Naive thymus-derived CD4-positive, alpha-beta T cell (primary cell): ENCODE measurements at regions not wholly inside any gene's neighbourhood (a gene's known extent, or its start where the extent isn't known, plus 50 kb on each side); places are given as distances from the start of the nearest gene placed in this dataset.

Experiments used
- ATAC-seq: fragments of 150-1000 bp; cut with Tn5 transposase; 2 replicates; pipeline ENCODE4 v1.10.0; 2021; ENCODE audit warnings: mild to moderate bottlenecking, moderate library complexity
- CTCF ChIA-PET: fragments of 350-600 bp; sonication (Branson Sonifier 250); formaldehyde crosslinking; loops from one replicate; lab custom pipeline; 2021; ENCODE audit warnings: antibody characterized with exemption; lab: Charles Lee
- POLR2A ChIA-PET: fragments of 350-600 bp; sonication (Branson Sonifier 250); formaldehyde crosslinking; loops from one replicate; lab custom pipeline; 2021; ENCODE audit warnings: antibody characterized with exemption, inconsistent platforms; lab: Charles Lee
- DNase-seq, 9 donors: peaks; one replicate each; pipeline versions ENCODE4 v3.0.0 to v3.0.0-alpha.2; 2020 to 2022; ENCODE audit warnings: mixed read lengths in 1 of 9
- H3K27ac ChIP-seq: one replicate; pipeline ENCODE4 v1.7.0; 2013; ENCODE audit warnings: mild to moderate bottlenecking, low read depth, low read length, moderate library complexity
- H3K27me3 ChIP-seq, 2 donors: one replicate each; pipeline ENCODE4 v1.7.0; 2013; ENCODE audit warnings: low read length in 2 of 2, mild to moderate bottlenecking in 2 of 2, moderate library complexity in 2 of 2; ENCODE audit not compliant: control insufficient read depth in 2 of 2, insufficient read depth in 2 of 2
- H3K36me3 ChIP-seq, 3 experiments: 1 replicate in 2 of 3; 2 replicates in 1 of 3; pipeline ENCODE4 v1.7.0; 2013; ENCODE audit warnings: low read length in 3 of 3, mild to moderate bottlenecking in 3 of 3, moderate library complexity in 1 of 3; ENCODE audit not compliant: insufficient read depth in 3 of 3, control insufficient read depth in 2 of 3
- H3K4me1 ChIP-seq, 2 donors: one replicate each; pipeline ENCODE4 v1.7.0; 2013; ENCODE audit warnings: low read length in 2 of 2, mild to moderate bottlenecking in 2 of 2, moderate library complexity in 1 of 2; ENCODE audit not compliant: control insufficient read depth in 2 of 2, insufficient read depth in 2 of 2
- H3K4me3 ChIP-seq: 2 replicates; pipeline ENCODE4 v1.7.0; 2013; ENCODE audit warnings: mild to moderate bottlenecking, low read length
- H3K9me3 ChIP-seq, 3 experiments: 1 replicate in 2 of 3; 2 replicates in 1 of 3; pipeline ENCODE4 v1.7.0; 2013; ENCODE audit warnings: low read length in 3 of 3; ENCODE audit not compliant: control insufficient read depth in 2 of 3
- H3K27ac Mint-ChIP-seq, 9 donors: one replicate each; pipeline ENCODE4 v1.8.0; 2020 to 2022; ENCODE audit warnings: mixed read lengths in 9 of 9, mild to moderate bottlenecking in 8 of 9, moderate library complexity in 5 of 9, inconsistent platforms in 2 of 9
- H3K27me3 Mint-ChIP-seq, 5 donors: one replicate each; pipeline ENCODE4 v1.8.0; 2021 to 2022; ENCODE audit warnings: mixed read lengths in 5 of 5, mild to moderate bottlenecking in 1 of 5
- H3K36me3 Mint-ChIP-seq, 5 donors: one replicate each; pipeline ENCODE4 v1.8.0; 2020 to 2022; ENCODE audit warnings: mixed read lengths in 5 of 5, mild to moderate bottlenecking in 3 of 5, inconsistent platforms in 1 of 5
- H3K4me1 Mint-ChIP-seq, 7 donors: one replicate each; pipeline ENCODE4 v1.8.0; 2020 to 2022; ENCODE audit warnings: mixed read lengths in 7 of 7, mild to moderate bottlenecking in 3 of 7, inconsistent platforms in 1 of 7
- H3K4me3 Mint-ChIP-seq, 10 donors: one replicate each; pipeline ENCODE4 v1.8.0; 2020 to 2022; ENCODE audit warnings: mild to moderate bottlenecking in 10 of 10, mixed read lengths in 10 of 10, moderate library complexity in 6 of 10, inconsistent platforms in 2 of 10
- H3K9me3 Mint-ChIP-seq, 11 donors: one replicate each; pipeline ENCODE4 v1.8.0; 2020 to 2022; ENCODE audit warnings: mixed read lengths in 11 of 11, mild to moderate bottlenecking in 4 of 11, inconsistent platforms in 1 of 11, moderate library complexity in 1 of 11
- intact Hi-C, 2 donors: fragments of 100-400 bp; cut with micrococcal nuclease; formaldehyde crosslinking; loops; one replicate each; pipeline ENCODE4 v1.15.1; 2023

DNA sequence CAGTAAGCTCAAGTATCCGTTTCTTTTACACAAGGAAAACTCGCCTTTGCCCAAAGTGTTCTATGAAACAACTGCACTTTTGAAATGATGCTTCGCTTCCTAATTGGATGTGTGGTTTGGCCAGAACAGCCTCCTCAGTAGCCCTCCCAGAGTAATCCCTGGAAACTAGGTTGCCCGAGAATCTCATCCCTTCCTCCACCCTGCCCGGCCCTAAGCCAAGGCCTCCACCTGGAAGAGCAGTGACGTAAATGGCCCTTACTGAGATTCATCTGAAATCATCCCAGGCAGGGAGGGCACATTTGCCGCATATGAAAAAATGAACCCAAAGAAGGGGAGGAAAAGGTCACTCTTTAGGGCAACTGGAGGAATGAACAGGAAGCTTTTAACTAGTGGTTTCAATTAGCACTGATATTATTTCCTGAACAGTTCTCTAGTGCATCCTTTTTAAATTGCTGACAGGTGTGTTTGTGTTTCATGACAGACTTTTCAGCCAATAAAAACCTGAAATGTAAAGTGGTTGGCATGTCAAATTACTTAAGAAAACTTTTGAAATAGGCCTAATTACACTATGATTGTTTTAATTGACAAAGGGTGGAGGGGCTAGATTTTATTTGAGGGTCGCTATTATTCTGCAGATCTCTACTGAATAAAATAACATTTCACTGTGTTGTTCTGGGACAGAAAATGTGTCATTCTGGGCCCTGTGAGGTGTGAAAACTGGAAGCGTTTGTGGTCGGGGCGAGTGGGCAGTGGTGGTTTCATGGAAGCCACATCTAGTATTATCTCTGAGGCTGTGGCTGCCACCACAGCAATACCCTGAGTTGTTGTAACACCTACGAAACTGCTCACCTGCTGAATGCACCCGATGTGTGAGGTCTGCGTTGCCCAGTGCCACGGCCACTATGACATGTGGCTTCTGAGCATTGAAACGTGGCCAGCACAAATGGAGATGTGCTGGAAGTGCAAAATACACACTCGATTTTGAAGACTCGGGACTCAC lies 112.1 kb downstream of the ZIC5 start:
- no peak overlapping the region for H3K4me3 Mint-ChIP-seq
- H3K9me3 Mint-ChIP-seq = no peaks in the 10 kb centered on the region
- Histone ChIP-seq H3K27ac (no peak overlapping the region), H3K36me3 (no peaks in the 10 kb centered on the region), H3K4me3 (no peak overlapping the region), H3K4me1 (peaks cover 0 to 6% of the 10 kb centered on the region in 2 donors), H3K9me3 (no peaks in the 10 kb centered on the region), H3K27me3 (no peaks in the 10 kb centered on the region)
- CTCF ChIA-PET = no interaction called here
- intact Hi-C loops = no loop called here
- ATAC-seq = peak; percentile 57
- peak overlapping the region in 2 of 9 donors; percentile 19 to 30 for H3K27ac Mint-ChIP-seq
- DNase-seq = peak in 1 of 9 donors; percentile 63
- peaks cover 0 to 45% (median 0%) of the 10 kb centered on the region in 5 donors for H3K27me3 Mint-ChIP-seq
- H3K4me1 Mint-ChIP-seq = peaks cover 0 to 15% (median 9%) of the 10 kb centered on the region in 7 donors
- POLR2A ChIA-PET = no interaction called here
- peaks cover 0 to 46% (median 36%) of the 10 kb centered on the region in 5 donors for H3K36me3 Mint-ChIP-seq

DNA sequence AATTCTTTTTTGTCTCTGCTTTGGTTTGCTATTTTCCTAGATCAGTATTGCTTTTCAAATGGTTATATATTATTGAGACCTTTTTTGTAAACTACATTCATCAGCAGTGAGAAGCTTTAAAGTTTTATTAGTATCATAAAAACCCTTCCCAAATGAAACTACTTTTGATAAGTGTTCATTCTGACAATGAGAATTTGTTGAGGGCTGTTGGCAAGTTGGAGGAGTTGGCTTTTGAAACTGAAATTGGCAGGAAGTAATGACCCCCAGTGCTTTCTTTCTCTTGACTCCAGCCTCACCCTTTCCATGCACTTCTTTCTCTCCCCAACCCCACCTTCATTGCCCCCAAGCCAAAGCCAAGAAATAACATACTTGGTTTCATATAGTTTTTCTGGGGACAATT lies 113.8 kb downstream of the ZIC5 start:
- Histone ChIP-seq H3K4me1 (peaks cover 0 to 6% of the 10 kb centered on the region in 2 donors), H3K27ac (no peak overlapping the region), H3K27me3 (no peaks in the 10 kb centered on the region), H3K4me3 (no peak overlapping the region), H3K9me3 (no peaks in the 10 kb centered on the region), H3K36me3 (no peaks in the 10 kb centered on the region)
- no peak overlapping the region for H3K27ac Mint-ChIP-seq
- CTCF ChIA-PET = no interaction called here
- H3K4me1 Mint-ChIP-seq = peaks cover 0 to 15% (median 9%) of the 10 kb centered on the region in 7 donors
- peaks cover 0 to 43% (median 0%) of the 10 kb centered on the region in 5 donors for H3K27me3 Mint-ChIP-seq
- ATAC-seq = no peak
- H3K36me3 Mint-ChIP-seq = peaks cover 0 to 42% (median 26%) of the 10 kb centered on the region in 5 donors
- intact Hi-C loops = no loop called here
- H3K9me3 Mint-ChIP-seq = no peaks in the 10 kb centered on the region
- no peak overlapping the region for H3K4me3 Mint-ChIP-seq
- POLR2A ChIA-PET = no interaction called here
- no peak for DNase-seq

DNA sequence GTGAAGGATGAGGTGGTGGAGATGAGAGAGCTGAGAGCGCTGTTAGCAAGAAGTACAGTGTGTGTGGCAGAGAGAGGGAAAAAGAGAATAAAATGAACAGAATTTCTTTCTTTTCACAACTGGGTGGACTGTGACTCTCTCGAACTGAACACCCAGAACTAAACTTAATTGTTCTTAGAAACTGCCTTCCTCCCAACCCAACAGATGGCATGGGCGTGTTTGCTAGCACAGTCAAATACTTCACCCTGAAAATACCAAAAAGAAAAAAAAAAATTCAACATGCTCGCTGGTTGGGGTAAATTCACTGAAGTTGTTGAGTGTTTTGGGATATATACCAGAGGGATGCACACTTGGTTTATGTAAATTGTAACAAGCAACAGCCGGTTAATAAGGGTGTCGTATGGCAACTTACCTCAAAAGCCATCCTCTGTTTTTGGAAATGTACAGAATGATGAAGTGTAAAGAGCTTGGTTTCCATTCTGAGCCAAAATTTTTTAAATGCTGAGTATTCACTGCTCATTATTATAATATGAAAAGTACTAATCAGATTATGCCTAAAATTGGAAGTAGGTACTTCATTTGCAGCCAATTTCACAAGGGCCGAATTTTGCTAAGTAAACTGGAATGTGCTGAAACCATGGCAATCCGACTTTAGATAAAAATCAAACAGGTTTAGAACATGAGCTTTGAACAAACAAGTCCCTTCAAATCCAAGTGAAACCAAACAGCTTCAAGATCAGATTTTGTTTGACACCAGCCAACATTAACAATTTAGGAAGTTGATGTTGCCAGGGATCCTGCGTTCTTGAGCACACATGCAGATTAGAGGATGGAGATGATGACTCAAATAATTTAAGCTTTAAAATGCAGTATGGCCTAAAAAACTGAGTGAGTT lies 115.8 kb downstream of the ZIC5 start:
- Mint-ChIP-seq H3K4me3 (no peak overlapping the region), H3K36me3 (peaks cover 0 to 42% (median 26%) of the 10 kb centered on the region in 5 donors), H3K9me3 (no peaks in the 10 kb centered on the region), H3K4me1 (peaks cover 0 to 15% (median 9%) of the 10 kb centered on the region in 7 donors), H3K27ac (no peak overlapping the region), H3K27me3 (peaks cover 0 to 35% (median 0%) of the 10 kb centered on the region in 5 donors)
- Histone ChIP-seq H3K27me3 (no peaks in the 10 kb centered on the region), H3K36me3 (no peaks in the 10 kb centered on the region), H3K4me1 (peaks cover 0 to 6% of the 10 kb centered on the region in 2 donors), H3K27ac (no peak overlapping the region), H3K9me3 (no peaks in the 10 kb centered on the region), H3K4me3 (no peak overlapping the region)
- ChIA-PET CTCF (interaction anchor here (0.7 kb wide), 1 partner anchor 51 kb away, joined by 6 read pairs; no protein-coding TSS in a partner anchor), POLR2A (no interaction called here)
- DNase-seq (no peak), ATAC-seq (no peak)
- intact Hi-C loops = no loop called here

DNA sequence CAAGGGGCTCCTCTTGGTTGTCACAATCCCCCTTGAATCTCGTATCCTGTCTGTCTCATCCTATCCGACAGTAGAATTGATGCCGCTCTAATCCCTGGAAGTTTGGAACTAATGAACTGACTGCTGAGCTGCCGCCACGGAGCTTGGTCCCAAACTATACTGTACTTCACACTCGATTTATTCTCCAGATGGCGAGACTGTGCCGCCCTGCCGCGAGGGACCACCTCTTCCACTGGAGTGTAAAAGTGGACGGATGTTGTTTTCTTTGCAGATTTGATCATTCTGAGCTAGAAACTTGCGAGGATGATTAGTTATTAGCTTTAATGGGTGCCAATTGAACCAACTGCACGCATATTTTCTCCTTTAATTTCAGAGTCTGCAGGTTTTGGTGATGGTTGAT lies 117.2 kb downstream of the ZIC5 start:
- Histone ChIP-seq H3K9me3 (no peaks in the 10 kb centered on the region), H3K36me3 (no peaks in the 10 kb centered on the region), H3K27me3 (no peaks in the 10 kb centered on the region), H3K4me3 (no peak overlapping the region), H3K4me1 (no peaks in the 10 kb centered on the region), H3K27ac (no peak overlapping the region)
- no peak for DNase-seq
- ATAC-seq = no peak
- peaks cover 0 to 43% (median 26%) of the 10 kb centered on the region in 5 donors for H3K36me3 Mint-ChIP-seq
- peaks cover 0 to 9% (median 3%) of the 10 kb centered on the region in 7 donors for H3K4me1 Mint-ChIP-seq
- H3K27me3 Mint-ChIP-seq = peaks cover 0 to 28% (median 0%) of the 10 kb centered on the region in 5 donors
- H3K27ac Mint-ChIP-seq = no peak overlapping the region
- POLR2A ChIA-PET = no interaction called here
- intact Hi-C loops = no loop called here
- no peaks in the 10 kb centered on the region for H3K9me3 Mint-ChIP-seq
- CTCF ChIA-PET = interaction anchor here (0.7 kb wide), 1 partner anchor 96 kb away, joined by 3 read pairs; no protein-coding TSS in a partner anchor
- H3K4me3 Mint-ChIP-seq = no peak overlapping the region

DNA sequence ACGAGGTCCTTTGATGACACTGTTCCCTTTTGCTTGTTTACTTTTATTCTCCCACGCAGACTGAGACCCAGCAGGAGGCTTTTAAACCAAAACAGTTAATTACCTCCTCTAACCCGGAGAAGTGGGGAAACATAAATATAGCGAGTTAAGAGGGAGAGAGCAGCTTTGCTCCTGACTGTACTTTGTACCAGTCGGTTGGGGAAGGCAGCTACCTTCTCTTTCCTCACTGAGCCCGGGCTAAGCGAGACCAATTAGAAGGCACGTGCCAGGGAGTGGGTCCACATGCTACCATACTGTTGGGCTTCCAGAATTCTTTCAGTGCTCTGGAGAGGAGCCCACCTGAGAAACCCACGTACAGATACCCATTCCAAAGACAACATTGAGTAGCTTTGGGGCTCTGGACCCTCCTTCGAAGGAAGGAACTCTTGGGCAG lies 124.2 kb downstream of the ZIC5 start:
- Mint-ChIP-seq H3K27me3 (peaks cover 0 to 3% (median 0%) of the 10 kb centered on the region in 5 donors), H3K36me3 (peaks cover 0 to 26% (median 9%) of the 10 kb centered on the region in 5 donors), H3K4me3 (no peak overlapping the region), H3K9me3 (no peaks in the 10 kb centered on the region), H3K27ac (no peak overlapping the region), H3K4me1 (no peaks in the 10 kb centered on the region)
- DNase-seq = no peak
- H3K36me3 ChIP-seq = no peaks in the 10 kb centered on the region
- H3K9me3 ChIP-seq = no peaks in the 10 kb centered on the region
- no peaks in the 10 kb centered on the region for H3K4me1 ChIP-seq
- H3K27ac ChIP-seq = no peak overlapping the region
- no peak for ATAC-seq
- no peaks in the 10 kb centered on the region for H3K27me3 ChIP-seq
- ChIA-PET POLR2A (no interaction called here), CTCF (no interaction called here)
- H3K4me3 ChIP-seq = no peak overlapping the region
- intact Hi-C loops = no loop called here

DNA sequence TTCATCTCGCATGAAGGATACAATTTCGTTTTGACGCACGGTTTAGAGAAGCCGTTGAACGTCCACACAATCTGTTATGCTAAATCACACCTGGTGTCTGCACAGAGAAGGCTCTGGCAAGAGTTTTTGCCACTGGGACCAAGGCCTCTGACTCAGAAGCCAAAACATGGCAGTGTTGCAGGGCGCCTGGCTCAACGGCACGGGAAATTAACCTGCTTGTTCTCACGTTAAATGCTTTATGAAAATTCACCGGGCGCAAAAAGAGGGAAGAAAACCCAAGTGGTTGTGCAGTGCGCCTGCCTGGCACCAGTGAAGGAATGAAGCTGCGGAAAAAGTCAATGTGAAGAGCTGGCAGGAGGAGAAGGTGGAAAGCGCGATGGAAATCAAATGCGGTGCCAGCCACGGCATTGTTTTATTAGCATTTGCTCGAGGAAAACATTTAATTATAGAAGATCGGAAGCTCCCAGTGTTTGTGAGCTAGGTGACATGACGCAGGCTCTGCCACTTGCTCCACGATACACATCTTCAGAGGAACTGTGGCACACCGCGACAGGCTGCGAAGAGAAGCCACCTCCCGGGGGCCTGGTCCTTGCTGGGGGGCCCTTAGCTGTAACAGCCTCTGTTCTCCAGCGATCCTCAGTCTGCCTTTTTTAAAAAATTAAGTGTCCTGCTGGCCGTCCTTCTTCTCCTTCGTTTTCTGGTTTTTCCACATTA lies 126.2 kb downstream of the ZIC5 start:
- CTCF ChIA-PET = no interaction called here
- Histone ChIP-seq H3K4me1 (no peaks in the 10 kb centered on the region), H3K9me3 (no peaks in the 10 kb centered on the region), H3K27ac (no peak overlapping the region), H3K27me3 (no peaks in the 10 kb centered on the region), H3K36me3 (no peaks in the 10 kb centered on the region), H3K4me3 (no peak overlapping the region)
- Mint-ChIP-seq H3K27me3 (peaks cover 0 to 3% (median 0%) of the 10 kb centered on the region in 5 donors), H3K4me3 (no peak overlapping the region), H3K36me3 (peaks cover 0 to 24% (median 10%) of the 10 kb centered on the region in 5 donors), H3K27ac (no peak overlapping the region), H3K9me3 (no peaks in the 10 kb centered on the region), H3K4me1 (peaks cover 0 to 4% (median 0%) of the 10 kb centered on the region in 7 donors)
- DNase-seq (no peak), ATAC-seq (no peak)
- POLR2A ChIA-PET = no interaction called here
- intact Hi-C loops = no loop called here
